ENCODE measurements at regions not wholly inside any gene's neighbourhood (a gene's known extent, or its start where the extent isn't known, plus 50 kb on each side); places are given as distances from the start of the nearest gene placed in this dataset.

DNA sequence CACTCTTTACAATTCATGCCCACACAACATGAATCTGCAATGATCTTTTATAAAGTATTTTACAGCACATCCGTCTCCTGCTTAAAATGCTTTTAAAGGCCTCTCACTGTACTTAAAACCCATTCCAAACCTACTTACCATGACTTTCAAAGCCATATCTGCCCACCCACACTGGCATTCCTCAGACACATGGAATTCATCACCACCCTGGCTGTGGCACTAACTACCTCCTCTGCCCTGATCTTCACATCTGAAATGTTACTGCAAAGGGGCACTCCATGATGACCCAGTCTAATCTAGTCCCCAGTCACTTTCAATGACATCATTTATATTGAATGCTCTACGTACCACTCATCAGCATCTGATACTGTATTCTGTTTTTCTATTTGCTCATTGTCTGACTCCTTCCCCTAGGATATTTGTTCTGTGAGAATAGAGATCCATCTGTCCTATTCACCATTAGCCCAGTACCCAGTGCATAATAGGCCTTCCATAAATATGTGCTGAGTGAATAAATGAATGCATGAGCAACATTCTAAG, 193.2 kb upstream of the KIF2A start:
- Histone ChIP-seq H3K4me1 (no peaks in the 10 kb centered on the region), H3K36me3 (no peaks in the 10 kb centered on the region), H3K27me3 (no peaks in the 10 kb centered on the region), H3K4me3 (no peak overlapping the region), H3K9me3 (no peaks in the 10 kb centered on the region), H3K27ac (no peak overlapping the region)
- TF ChIP-seq CTCF (IDR thresholded peaks at IDR 0.05), result no peak
- no peak for TF ChIP-seq POLR2A (IDR thresholded peaks at IDR 0.05)
- TF ChIP-seq POLR2AphosphoS5 (IDR thresholded peaks at IDR 0.05; ENCODE audit: insufficient read depth in 1 of 2, low read depth in 1 of 2), result no peak
- no peak for DNase-seq (ENCODE audit: extremely low spot score in 2 of 2)
- intact Hi-C loops (cut with DNase I), result no loop called here

DNA sequence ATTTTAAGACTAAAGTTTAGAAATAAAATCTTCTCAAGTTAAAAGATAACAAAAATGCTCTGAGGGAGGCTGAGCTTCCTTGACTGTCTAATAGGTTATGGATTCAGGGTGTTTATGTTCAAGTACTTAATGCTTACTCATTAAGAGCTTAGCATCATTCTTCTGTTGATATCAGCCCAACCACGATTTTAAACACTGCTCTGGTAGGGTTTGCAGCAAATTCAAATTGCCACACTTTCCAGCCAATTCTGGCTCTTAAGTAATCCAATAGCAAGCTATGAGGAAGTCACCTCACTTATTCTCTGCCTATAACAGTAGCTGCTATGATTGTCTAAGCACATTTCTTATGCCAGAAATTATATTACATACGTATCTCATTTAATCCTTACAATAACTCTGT, 191.0 kb upstream of the KIF2A start:
- intact Hi-C loops (cut with DNase I), result no loop called here
- H3K9me3 ChIP-seq, result no peaks in the 10 kb centered on the region
- no peak overlapping the region for H3K27ac ChIP-seq
- H3K4me1 ChIP-seq, result no peaks in the 10 kb centered on the region
- no peaks in the 10 kb centered on the region for H3K27me3 ChIP-seq
- H3K36me3 ChIP-seq, result no peaks in the 10 kb centered on the region
- no peak for DNase-seq (ENCODE audit: extremely low spot score in 2 of 2)
- TF ChIP-seq CTCF (IDR thresholded peaks at IDR 0.05) (no peak), POLR2A (IDR thresholded peaks at IDR 0.05) (no peak), POLR2AphosphoS5 (IDR thresholded peaks at IDR 0.05; ENCODE audit: insufficient read depth in 1 of 2, low read depth in 1 of 2) (no peak)
- H3K4me3 ChIP-seq, result no peak overlapping the region

DNA sequence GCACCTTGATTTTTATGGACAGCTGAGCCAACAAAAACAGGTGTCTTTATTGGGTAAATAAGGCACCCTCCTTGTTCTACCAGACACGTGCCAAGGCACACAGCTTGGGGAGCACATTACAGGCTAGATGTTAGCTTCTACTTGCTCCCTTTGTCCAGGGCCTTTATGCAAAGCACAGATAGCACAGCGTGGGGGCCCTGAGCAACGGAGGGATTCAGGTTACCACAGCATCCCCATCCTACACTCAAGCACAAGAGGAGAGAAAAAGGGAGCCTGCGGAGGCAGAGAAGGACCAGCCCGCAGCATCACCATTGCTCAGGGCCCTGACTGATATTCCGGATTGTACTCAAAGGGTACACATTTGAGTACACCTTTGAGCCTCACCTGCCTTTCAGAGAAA, 181.7 kb upstream of the KIF2A start:
- no peak for DNase-seq (ENCODE audit: extremely low spot score in 2 of 2)
- H3K4me3 ChIP-seq, result no peak overlapping the region
- H3K27me3 ChIP-seq, result no peaks in the 10 kb centered on the region
- H3K9me3 ChIP-seq, result no peaks in the 10 kb centered on the region
- no peak for TF ChIP-seq POLR2A (IDR thresholded peaks at IDR 0.05)
- no peak for TF ChIP-seq CTCF (IDR thresholded peaks at IDR 0.05)
- TF ChIP-seq POLR2AphosphoS5 (IDR thresholded peaks at IDR 0.05; ENCODE audit: insufficient read depth in 1 of 2, low read depth in 1 of 2), result no peak
- intact Hi-C loops (cut with DNase I), result no loop called here
- H3K4me1 ChIP-seq, result no peaks in the 10 kb centered on the region
- H3K36me3 ChIP-seq, result no peaks in the 10 kb centered on the region
- no peak overlapping the region for H3K27ac ChIP-seq

- no peaks in the 10 kb centered on the region for H3K36me3 ChIP-seq
- no peak for DNase-seq (ENCODE audit: extremely low spot score in 2 of 2)
- TF ChIP-seq POLR2AphosphoS5 (IDR thresholded peaks at IDR 0.05; ENCODE audit: insufficient read depth in 1 of 2, low read depth in 1 of 2) (no peak), CTCF (IDR thresholded peaks at IDR 0.05) (no peak), POLR2A (IDR thresholded peaks at IDR 0.05) (no peak)
Observed at GRCh38 chr5:62126090-62126489, 179.9 kb upstream of the KIF2A start.

GRCh38 chr5:62127098-62127736, 178.8 kb upstream of the KIF2A start:
- no peak for TF ChIP-seq CTCF (IDR thresholded peaks at IDR 0.05)
- no peak for TF ChIP-seq POLR2A (IDR thresholded peaks at IDR 0.05)
- no peak for TF ChIP-seq POLR2AphosphoS5 (IDR thresholded peaks at IDR 0.05; ENCODE audit: insufficient read depth in 1 of 2, low read depth in 1 of 2)
- Histone ChIP-seq H3K9me3 (no peaks in the 10 kb centered on the region), H3K27ac (no peak overlapping the region), H3K27me3 (no peaks in the 10 kb centered on the region), H3K4me3 (no peak overlapping the region), H3K4me1 (no peaks in the 10 kb centered on the region), H3K36me3 (no peaks in the 10 kb centered on the region)
- DNase-seq (ENCODE audit: extremely low spot score in 2 of 2), result no peak
- intact Hi-C loops (cut with DNase I), result no loop called here

More at GRCh38 chr5:62126090-62126489, 179.9 kb upstream of the KIF2A start:
- no peaks in the 10 kb centered on the region for H3K4me1 ChIP-seq
- no peak overlapping the region for H3K27ac ChIP-seq
- H3K4me3 ChIP-seq, result no peak overlapping the region
- H3K27me3 ChIP-seq, result no peaks in the 10 kb centered on the region
- H3K9me3 ChIP-seq, result no peaks in the 10 kb centered on the region
- intact Hi-C loops (cut with DNase I), result no loop called here

All from vagina (tissue), 2 donors.